ENCODE measurements at regions not wholly inside any gene's neighbourhood (a gene's known extent, or its start where the extent isn't known, plus 50 kb on each side); places are given as distances from the start of the nearest gene placed in this dataset.

GRCh38 chr20:57965441-57965840 is 255.6 kb upstream of the PMEPA1 start:
- TF ChIP-seq POLR2A (IDR thresholded peaks at IDR 0.05; ENCODE audit: low read depth, low read length) (no peak), POLR2AphosphoS5 (IDR thresholded peaks at IDR 0.05; ENCODE audit: low read depth, low read length) (no peak), SPI1 (IDR thresholded peaks at IDR 0.05; ENCODE audit: low read depth, low read length) (no peak), TAF1 (IDR thresholded peaks at IDR 0.05; ENCODE audit: low read depth, low read length) (no peak), PAX5 (IDR thresholded peaks at IDR 0.05; ENCODE audit: insufficient read depth, low read length, severe bottlenecking) (no peak)

Measured in GM12891 (cell line).